Effector memory CD8-positive, alpha-beta T cell (primary cell): ENCODE measurements at regions not wholly inside any gene's neighbourhood (a gene's known extent, or its start where the extent isn't known, plus 50 kb on each side); places are given as distances from the start of the nearest gene placed in this dataset.
"Not testable (repeated sequence)": the region's sequence is repeated elsewhere in the genome, so short reads cannot be mapped to it uniquely, and the experiment has no call there.

Source experiments
- ATAC-seq: fragments of 150-1000 bp; cut with Tn5 transposase; replicated peaks from 2 replicates; pipeline ENCODE4 v1.10.0; 2021; ENCODE audit warnings: mild to moderate bottlenecking, moderate library complexity
- DNase-seq, 3 experiments: peaks; one replicate each; pipeline ENCODE4 v3.0.0; 2021
- H3K27ac Mint-ChIP-seq, 2 donors: one replicate each; pipeline ENCODE4 v1.8.0; 2022; ENCODE audit warnings: mild to moderate bottlenecking in 2 of 2, mixed read lengths in 2 of 2, moderate library complexity in 2 of 2
- H3K27me3 Mint-ChIP-seq, 2 donors: one replicate each; pipeline ENCODE4 v1.8.0; 2022; ENCODE audit warnings: mixed read lengths in 2 of 2
- H3K36me3 Mint-ChIP-seq: one replicate; pipeline ENCODE4 v1.8.0; 2022; ENCODE audit warnings: mild to moderate bottlenecking, moderate library complexity, mixed read lengths; ENCODE audit not compliant: insufficient read depth
- H3K4me1 Mint-ChIP-seq, 2 donors: one replicate each; pipeline ENCODE4 v1.8.0; 2022; ENCODE audit warnings: low read depth in 2 of 2, mixed read lengths in 2 of 2
- H3K4me3 Mint-ChIP-seq, 2 donors: one replicate each; pipeline ENCODE4 v1.8.0; 2022; ENCODE audit warnings: mild to moderate bottlenecking in 2 of 2, mixed read lengths in 2 of 2, moderate library complexity in 2 of 2
- H3K9me3 Mint-ChIP-seq, 2 donors: one replicate each; pipeline ENCODE4 v1.8.0; 2022; ENCODE audit warnings: mixed read lengths in 2 of 2

GRCh38 chr2:128679680-128680079 lies 361.0 kb upstream of the HS6ST1 start:
- H3K27ac Mint-ChIP-seq, ATAC-seq, DNase-seq, H3K4me3 Mint-ChIP-seq, H3K4me1 Mint-ChIP-seq, H3K9me3 Mint-ChIP-seq, H3K36me3 Mint-ChIP-seq: not testable (repeated sequence)
- H3K27me3 Mint-ChIP-seq, result peaks cover 14 to 21% of the 10 kb centered on the region in 2 donors

- peaks cover 14 to 21% of the 10 kb centered on the region in 2 donors for H3K27me3 Mint-ChIP-seq
- no peak for ATAC-seq
- H3K36me3 Mint-ChIP-seq, result peaks cover 2% of the 10 kb centered on the region
- no peak for DNase-seq
- no peak overlapping the region for H3K27ac Mint-ChIP-seq
- no peaks in the 10 kb centered on the region for H3K4me1 Mint-ChIP-seq
- no peak overlapping the region for H3K4me3 Mint-ChIP-seq
- H3K9me3 Mint-ChIP-seq, result no peaks in the 10 kb centered on the region
Measured at GRCh38 chr2:128681507-128681906, 362.8 kb upstream of the HS6ST1 start.

- ATAC-seq, result no peak
- H3K27me3 Mint-ChIP-seq, result peaks cover 14 to 21% of the 10 kb centered on the region in 2 donors
- H3K9me3 Mint-ChIP-seq, result no peaks in the 10 kb centered on the region
- no peak overlapping the region for H3K27ac Mint-ChIP-seq
- H3K36me3 Mint-ChIP-seq, result peaks cover 2% of the 10 kb centered on the region
- no peak overlapping the region for H3K4me3 Mint-ChIP-seq
- DNase-seq, result no peak
- no peaks in the 10 kb centered on the region for H3K4me1 Mint-ChIP-seq
Measured at GRCh38 chr2:128682266-128682665, 363.6 kb upstream of the HS6ST1 start.

- DNase-seq, result no peak
- H3K36me3 Mint-ChIP-seq, result peaks cover 2% of the 10 kb centered on the region
- peaks cover 14 to 21% of the 10 kb centered on the region in 2 donors for H3K27me3 Mint-ChIP-seq
- no peak overlapping the region for H3K4me3 Mint-ChIP-seq
- no peaks in the 10 kb centered on the region for H3K4me1 Mint-ChIP-seq
- H3K9me3 Mint-ChIP-seq, result no peaks in the 10 kb centered on the region
- no peak overlapping the region for H3K27ac Mint-ChIP-seq
- no peak for ATAC-seq
Measured at GRCh38 chr2:128682729-128683284, 364.1 kb upstream of the HS6ST1 start.

GRCh38 chr2:128684523-128684922 lies 365.9 kb upstream of the HS6ST1 start:
- ATAC-seq (no peak), DNase-seq (no peak)
- H3K4me3 Mint-ChIP-seq, result no peak overlapping the region
- no peaks in the 10 kb centered on the region for H3K4me1 Mint-ChIP-seq
- H3K36me3 Mint-ChIP-seq, result peaks cover 2% of the 10 kb centered on the region
- H3K27me3 Mint-ChIP-seq, result peaks cover 14 to 23% of the 10 kb centered on the region in 2 donors
- no peaks in the 10 kb centered on the region for H3K9me3 Mint-ChIP-seq
- no peak overlapping the region for H3K27ac Mint-ChIP-seq

- peaks cover 14 to 37% of the 10 kb centered on the region in 2 donors for H3K27me3 Mint-ChIP-seq
- no peaks in the 10 kb centered on the region for H3K9me3 Mint-ChIP-seq
- no peak for ATAC-seq
- DNase-seq, result no peak
- H3K36me3 Mint-ChIP-seq, result no peaks in the 10 kb centered on the region
- no peak overlapping the region for H3K27ac Mint-ChIP-seq
- H3K4me3 Mint-ChIP-seq, result no peak overlapping the region
- peaks cover 0 to 2% of the 10 kb centered on the region in 2 donors for H3K4me1 Mint-ChIP-seq
Measured at GRCh38 chr2:128685841-128686496, 367.3 kb upstream of the HS6ST1 start.

GRCh38 chr2:128686497-128686859 lies 367.8 kb upstream of the HS6ST1 start:
- no peak overlapping the region for H3K4me3 Mint-ChIP-seq

GRCh38 chr2:128686881-128687555 lies 368.4 kb upstream of the HS6ST1 start:
- DNase-seq (no peak), ATAC-seq (no peak)
- peaks cover 0 to 2% of the 10 kb centered on the region in 2 donors for H3K4me1 Mint-ChIP-seq
- peaks cover 2% of the 10 kb centered on the region for H3K36me3 Mint-ChIP-seq
- peaks cover 12 to 37% of the 10 kb centered on the region in 2 donors for H3K27me3 Mint-ChIP-seq
- no peaks in the 10 kb centered on the region for H3K9me3 Mint-ChIP-seq
- H3K4me3 Mint-ChIP-seq, result no peak overlapping the region
- no peak overlapping the region for H3K27ac Mint-ChIP-seq

More at GRCh38 chr2:128686497-128686859, 367.8 kb upstream of the HS6ST1 start:
- no peak overlapping the region for H3K27ac Mint-ChIP-seq
- ATAC-seq, result no peak
- H3K9me3 Mint-ChIP-seq, result no peaks in the 10 kb centered on the region
- H3K27me3 Mint-ChIP-seq, result peaks cover 14 to 41% of the 10 kb centered on the region in 2 donors
- H3K36me3 Mint-ChIP-seq, result no peaks in the 10 kb centered on the region
- peaks cover 0 to 2% of the 10 kb centered on the region in 2 donors for H3K4me1 Mint-ChIP-seq
- no peak for DNase-seq

GRCh38 chr2:128687565-128687964 lies 368.9 kb upstream of the HS6ST1 start:
- ATAC-seq (no peak), DNase-seq (no peak)
- Mint-ChIP-seq H3K4me1 (peaks cover 0 to 2% of the 10 kb centered on the region in 2 donors), H3K36me3 (peaks cover 2% of the 10 kb centered on the region), H3K9me3 (no peaks in the 10 kb centered on the region), H3K27me3 (peaks cover 8 to 32% of the 10 kb centered on the region in 2 donors), H3K4me3 (no peak overlapping the region), H3K27ac (no peak overlapping the region)

- H3K4me1 Mint-ChIP-seq, result peaks cover 0 to 2% of the 10 kb centered on the region in 2 donors
- peaks cover 0 to 39% of the 10 kb centered on the region in 2 donors for H3K27me3 Mint-ChIP-seq
- ATAC-seq (no peak), DNase-seq (no peak)
- no peaks in the 10 kb centered on the region for H3K9me3 Mint-ChIP-seq
- no peak overlapping the region for H3K27ac Mint-ChIP-seq
- no peak overlapping the region for H3K4me3 Mint-ChIP-seq
- peaks cover 2% of the 10 kb centered on the region for H3K36me3 Mint-ChIP-seq
Measured at GRCh38 chr2:128689971-128690370, 371.3 kb upstream of the HS6ST1 start.

- no peak for DNase-seq
- no peak for ATAC-seq
- Mint-ChIP-seq H3K36me3 (peaks cover 2% of the 10 kb centered on the region), H3K27me3 (peaks cover 0 to 43% of the 10 kb centered on the region in 2 donors), H3K4me1 (peaks cover 0 to 2% of the 10 kb centered on the region in 2 donors), H3K9me3 (no peaks in the 10 kb centered on the region), H3K4me3 (no peak overlapping the region), H3K27ac (no peak overlapping the region)
Measured at GRCh38 chr2:128690431-128690830, 371.8 kb upstream of the HS6ST1 start.

GRCh38 chr2:128690869-128691268 lies 372.2 kb upstream of the HS6ST1 start:
- no peak for ATAC-seq
- Mint-ChIP-seq H3K9me3 (no peaks in the 10 kb centered on the region), H3K4me3 (no peak overlapping the region), H3K27ac (no peak overlapping the region), H3K36me3 (peaks cover 2% of the 10 kb centered on the region), H3K27me3 (peaks cover 0 to 48% of the 10 kb centered on the region in 2 donors), H3K4me1 (peaks cover 0 to 2% of the 10 kb centered on the region in 2 donors)
- DNase-seq, result no peak

- H3K36me3 Mint-ChIP-seq, result peaks cover 2% of the 10 kb centered on the region
- no peak overlapping the region for H3K4me3 Mint-ChIP-seq
- H3K27ac Mint-ChIP-seq, result no peak overlapping the region
- DNase-seq (no peak), ATAC-seq (no peak)
- no peaks in the 10 kb centered on the region for H3K9me3 Mint-ChIP-seq
- H3K4me1 Mint-ChIP-seq, result peaks cover 0 to 2% of the 10 kb centered on the region in 2 donors
- peaks cover 3 to 54% of the 10 kb centered on the region in 2 donors for H3K27me3 Mint-ChIP-seq
Measured at GRCh38 chr2:128691526-128691925, 372.9 kb upstream of the HS6ST1 start.
